ENCODE measurements at regions not wholly inside any gene's neighbourhood (a gene's known extent, or its start where the extent isn't known, plus 50 kb on each side); places are given as distances from the start of the nearest gene placed in this dataset.

- Histone ChIP-seq H3K4me1 (no peaks in the 10 kb centered on the region), H3K27me3 (replicated peaks; ENCODE audit: control insufficient read depth, insufficient read depth, low read length) (no peaks in the 10 kb centered on the region; the same call in 1 of the 2 replicates), H3K9me3 (no peaks in the 10 kb centered on the region), H3K36me3 (ENCODE audit: control insufficient read depth, insufficient read depth, low read length) (no peaks in the 10 kb centered on the region), H3K4me3 (ENCODE audit: low read depth, low read length) (no peak overlapping the region)
- H3K4me1 Mint-ChIP-seq (ENCODE audit: low read depth, unreplicated experiment), result no peaks in the 10 kb centered on the region
- TF ChIP-seq CTCF (IDR thresholded peaks at IDR 0.05; ENCODE audit: insufficient read depth in 1 of 2, low read depth in 1 of 2, low read length in 1 of 2, severe bottlenecking in 1 of 2, unreplicated experiment in 1 of 2), result no peak
- intact Hi-C loops (cut with micrococcal nuclease; ENCODE audit: unreplicated experiment), result no loop called here
- no peak overlapping the region for H3K4me3 Mint-ChIP-seq (ENCODE audit: unreplicated experiment)
- peaks cover 12% of the 10 kb centered on the region for H3K27me3 Mint-ChIP-seq (ENCODE audit: insufficient read depth, unreplicated experiment)
- no peaks in the 10 kb centered on the region for H3K9me3 Mint-ChIP-seq (ENCODE audit: unreplicated experiment)
- ChIA-PET CTCF (no interaction called here), POLR2A (no interaction called here)
- no peak overlapping the region for H3K27ac Mint-ChIP-seq (ENCODE audit: unreplicated experiment)
- no peaks in the 10 kb centered on the region for H3K36me3 Mint-ChIP-seq (ENCODE audit: insufficient read depth, unreplicated experiment)
- BruUV-seq (replicated peaks), result no TSS peak
- no peak for DNase-seq
These were observed 121.9 kb downstream of the RAB11FIP2 start for GRCh38 chr10:117924820-117925219.

DNA sequence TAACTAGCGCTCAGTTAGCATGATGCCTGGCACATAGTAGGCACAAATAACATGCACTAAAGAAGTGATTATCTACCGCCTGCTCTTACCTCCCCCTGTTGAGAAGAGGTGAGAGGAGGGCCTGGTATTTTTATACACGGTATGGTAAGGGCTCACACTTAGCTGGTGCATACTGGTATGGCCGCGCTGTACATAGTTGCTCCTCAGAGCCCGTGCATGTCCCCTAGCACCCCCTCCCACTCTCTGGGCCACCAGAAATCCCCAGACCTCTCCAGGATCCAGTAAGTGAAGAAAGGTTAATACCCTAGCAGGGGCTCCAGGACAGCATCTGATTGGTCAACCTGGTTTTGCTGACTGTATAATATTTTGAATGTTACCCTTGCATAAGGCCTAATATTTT lies 121.4 kb downstream of the RAB11FIP2 start:
- ChIA-PET POLR2A (no interaction called here), CTCF (no interaction called here)
- intact Hi-C loops (cut with micrococcal nuclease; ENCODE audit: unreplicated experiment), result no loop called here
- no peak for DNase-seq
- H3K27me3 Mint-ChIP-seq (ENCODE audit: insufficient read depth, unreplicated experiment), result peaks cover 12% of the 10 kb centered on the region
- no peak for TF ChIP-seq CTCF (IDR thresholded peaks at IDR 0.05; ENCODE audit: insufficient read depth in 1 of 2, low read depth in 1 of 2, low read length in 1 of 2, severe bottlenecking in 1 of 2, unreplicated experiment in 1 of 2)
- H3K4me1 Mint-ChIP-seq (ENCODE audit: low read depth, unreplicated experiment), result no peaks in the 10 kb centered on the region
- H3K9me3 Mint-ChIP-seq (ENCODE audit: unreplicated experiment), result no peaks in the 10 kb centered on the region
- H3K4me3 ChIP-seq (ENCODE audit: low read depth, low read length), result no peak overlapping the region
- H3K27ac Mint-ChIP-seq (ENCODE audit: unreplicated experiment), result no peak overlapping the region
- no peaks in the 10 kb centered on the region for H3K36me3 Mint-ChIP-seq (ENCODE audit: insufficient read depth, unreplicated experiment)
- no peaks in the 10 kb centered on the region for H3K9me3 ChIP-seq
- H3K4me3 Mint-ChIP-seq (ENCODE audit: unreplicated experiment), result no peak overlapping the region
- H3K4me1 ChIP-seq, result no peaks in the 10 kb centered on the region
- BruUV-seq (replicated peaks), result no TSS peak
- H3K36me3 ChIP-seq (ENCODE audit: control insufficient read depth, insufficient read depth, low read length), result no peaks in the 10 kb centered on the region
- H3K27me3 ChIP-seq (replicated peaks; ENCODE audit: control insufficient read depth, insufficient read depth, low read length), result no peaks in the 10 kb centered on the region; the same call in 1 of the 2 replicates

DNA sequence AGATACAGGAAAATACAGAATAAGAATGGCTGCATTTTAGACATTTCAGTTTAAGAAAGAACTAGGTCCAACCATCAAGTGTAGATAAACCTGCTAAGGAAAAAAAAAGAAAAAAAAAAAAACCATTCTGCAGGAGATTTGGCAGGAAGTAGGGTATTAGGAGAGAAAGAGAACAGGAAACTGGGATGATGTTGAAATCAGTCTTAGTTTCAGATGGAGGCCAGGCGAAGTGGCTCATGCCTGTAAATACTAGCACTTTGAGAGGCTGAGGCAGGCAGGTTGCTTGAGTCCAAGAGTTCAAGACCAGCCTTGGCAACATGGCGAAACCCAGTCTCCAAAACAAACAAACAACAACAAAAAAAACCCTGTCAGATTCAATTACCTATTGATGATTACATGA lies 120.2 kb downstream of the RAB11FIP2 start:
- TF ChIP-seq CTCF (IDR thresholded peaks at IDR 0.05; ENCODE audit: insufficient read depth in 1 of 2, low read depth in 1 of 2, low read length in 1 of 2, severe bottlenecking in 1 of 2, unreplicated experiment in 1 of 2), result no peak
- Mint-ChIP-seq H3K4me1 (ENCODE audit: low read depth, unreplicated experiment) (no peaks in the 10 kb centered on the region), H3K36me3 (ENCODE audit: insufficient read depth, unreplicated experiment) (no peaks in the 10 kb centered on the region), H3K9me3 (ENCODE audit: unreplicated experiment) (no peaks in the 10 kb centered on the region), H3K27ac (ENCODE audit: unreplicated experiment) (no peak overlapping the region), H3K27me3 (ENCODE audit: insufficient read depth, unreplicated experiment) (peaks cover 12% of the 10 kb centered on the region), H3K4me3 (ENCODE audit: unreplicated experiment) (no peak overlapping the region)
- no peaks in the 10 kb centered on the region for H3K4me1 ChIP-seq
- BruUV-seq (replicated peaks), result no TSS peak
- no peak overlapping the region for H3K4me3 ChIP-seq (ENCODE audit: low read depth, low read length)
- H3K27me3 ChIP-seq (replicated peaks; ENCODE audit: control insufficient read depth, insufficient read depth, low read length), result no peaks in the 10 kb centered on the region; the same call in 1 of the 2 replicates
- H3K36me3 ChIP-seq (ENCODE audit: control insufficient read depth, insufficient read depth, low read length), result no peaks in the 10 kb centered on the region
- intact Hi-C loops (cut with micrococcal nuclease; ENCODE audit: unreplicated experiment), result no loop called here
- POLR2A ChIA-PET, result no interaction called here
- CTCF ChIA-PET, result no interaction called here
- DNase-seq, result no peak
- H3K9me3 ChIP-seq, result no peaks in the 10 kb centered on the region

Measured in Caco-2 (cell line).